ENCODE measurements at regions not wholly inside any gene's neighbourhood (a gene's known extent, or its start where the extent isn't known, plus 50 kb on each side); places are given as distances from the start of the nearest gene placed in this dataset.

DNA sequence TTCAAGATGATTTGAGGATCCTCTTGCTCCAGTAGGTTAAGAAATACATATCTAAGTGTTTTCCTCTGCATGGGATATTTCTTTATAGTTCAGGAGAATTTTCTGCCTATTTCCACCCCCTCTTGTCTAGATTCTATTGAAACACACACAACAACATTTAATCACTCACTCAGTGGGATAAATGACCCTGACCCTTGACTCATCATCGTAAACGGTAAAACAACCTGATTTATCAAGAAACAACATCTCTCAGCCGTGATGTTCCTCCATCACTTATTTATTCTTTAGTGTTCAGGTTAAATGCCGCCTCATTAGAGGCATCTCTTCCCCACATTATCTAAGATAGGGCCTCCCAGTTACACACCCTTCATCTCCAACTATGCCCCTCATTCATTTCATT lies 208.7 kb upstream of the FMN2 start:
- DNase-seq (ENCODE audit: low spot score), result no peak
- ATAC-seq (ENCODE audit: low FRiP score), result no peak
- TF ChIP-seq, protein P1, sequence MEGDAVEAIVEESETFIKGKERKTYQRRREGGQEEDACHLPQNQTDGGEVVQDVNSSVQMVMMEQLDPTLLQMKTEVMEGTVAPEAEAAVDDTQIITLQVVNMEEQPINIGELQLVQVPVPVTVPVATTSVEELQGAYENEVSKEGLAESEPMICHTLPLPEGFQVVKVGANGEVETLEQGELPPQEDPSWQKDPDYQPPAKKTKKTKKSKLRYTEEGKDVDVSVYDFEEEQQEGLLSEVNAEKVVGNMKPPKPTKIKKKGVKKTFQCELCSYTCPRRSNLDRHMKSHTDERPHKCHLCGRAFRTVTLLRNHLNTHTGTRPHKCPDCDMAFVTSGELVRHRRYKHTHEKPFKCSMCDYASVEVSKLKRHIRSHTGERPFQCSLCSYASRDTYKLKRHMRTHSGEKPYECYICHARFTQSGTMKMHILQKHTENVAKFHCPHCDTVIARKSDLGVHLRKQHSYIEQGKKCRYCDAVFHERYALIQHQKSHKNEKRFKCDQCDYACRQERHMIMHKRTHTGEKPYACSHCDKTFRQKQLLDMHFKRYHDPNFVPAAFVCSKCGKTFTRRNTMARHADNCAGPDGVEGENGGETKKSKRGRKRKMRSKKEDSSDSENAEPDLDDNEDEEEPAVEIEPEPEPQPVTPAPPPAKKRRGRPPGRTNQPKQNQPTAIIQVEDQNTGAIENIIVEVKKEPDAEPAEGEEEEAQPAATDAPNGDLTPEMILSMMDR (IDR thresholded peaks at IDR 0.05), result no peak

DNA sequence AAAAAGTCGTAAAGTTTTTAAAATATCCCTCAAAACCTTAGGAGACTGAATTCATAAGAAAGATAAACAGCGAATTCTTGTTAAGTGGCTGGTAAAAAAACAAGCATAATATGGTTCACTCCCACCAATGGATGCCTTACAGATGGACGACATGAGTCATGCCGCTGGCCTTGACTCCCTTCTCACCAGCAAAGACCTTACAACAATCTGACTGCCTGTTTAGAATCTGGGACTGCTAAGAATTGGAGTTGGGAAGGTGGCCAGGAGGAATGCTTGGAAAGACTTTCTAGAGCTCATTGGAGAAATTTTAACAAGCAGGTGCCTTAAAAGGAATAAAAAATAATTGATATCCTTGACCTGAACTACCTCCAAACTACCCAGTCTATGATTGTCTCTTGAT lies 206.9 kb upstream of the FMN2 start:
- TF ChIP-seq, protein P1 (IDR thresholded peaks at IDR 0.05), result no peak
- no peak for DNase-seq (ENCODE audit: low spot score)
- peak; percentile 62 for ATAC-seq (ENCODE audit: low FRiP score)

DNA sequence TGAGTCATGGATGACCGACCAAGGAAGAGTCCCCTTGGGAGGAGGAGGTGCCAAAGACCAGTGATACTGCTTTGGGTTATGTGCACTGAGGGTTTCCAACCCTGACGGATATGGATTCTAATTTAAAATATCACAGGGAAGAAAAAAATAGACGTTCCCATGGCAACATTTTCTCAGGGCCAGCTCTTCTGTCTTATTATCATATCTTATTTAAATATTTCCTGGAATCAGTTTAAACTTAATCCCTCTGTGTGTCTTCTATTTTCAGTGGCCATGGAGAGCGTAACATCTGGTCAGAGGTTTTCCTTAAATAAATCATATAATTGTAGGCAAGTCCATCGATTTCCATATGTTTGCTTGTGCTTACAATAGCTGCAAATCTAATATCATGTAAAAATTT lies 205.4 kb upstream of the FMN2 start:
- TF ChIP-seq, protein P1 (IDR thresholded peaks at IDR 0.05), result no peak
- ATAC-seq (ENCODE audit: low FRiP score), result no peak
- DNase-seq (ENCODE audit: low spot score), result no peak

DNA sequence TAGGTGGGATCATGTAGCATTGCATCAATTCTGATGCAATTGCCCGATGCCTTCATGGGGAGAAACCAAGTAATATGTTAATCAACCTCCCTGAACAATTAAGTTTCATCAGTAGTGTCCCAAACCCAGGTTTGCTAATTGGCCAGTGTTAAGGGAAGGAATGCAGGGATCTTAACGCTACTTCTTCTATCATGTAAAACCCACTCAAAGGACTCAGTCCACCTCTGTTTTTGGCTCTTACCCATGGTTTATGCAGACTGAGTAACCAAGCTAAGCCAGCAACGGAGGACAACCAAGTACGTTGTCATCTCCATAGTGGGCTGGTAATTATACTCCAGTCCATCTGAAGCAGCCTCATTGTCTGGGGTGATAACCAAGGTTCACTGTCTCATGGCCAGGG lies 203.0 kb upstream of the FMN2 start:
- TF ChIP-seq, protein P1 (IDR thresholded peaks at IDR 0.05), result no peak
- ATAC-seq (ENCODE audit: low FRiP score), result no peak
- no peak for DNase-seq (ENCODE audit: low spot score)

DNA sequence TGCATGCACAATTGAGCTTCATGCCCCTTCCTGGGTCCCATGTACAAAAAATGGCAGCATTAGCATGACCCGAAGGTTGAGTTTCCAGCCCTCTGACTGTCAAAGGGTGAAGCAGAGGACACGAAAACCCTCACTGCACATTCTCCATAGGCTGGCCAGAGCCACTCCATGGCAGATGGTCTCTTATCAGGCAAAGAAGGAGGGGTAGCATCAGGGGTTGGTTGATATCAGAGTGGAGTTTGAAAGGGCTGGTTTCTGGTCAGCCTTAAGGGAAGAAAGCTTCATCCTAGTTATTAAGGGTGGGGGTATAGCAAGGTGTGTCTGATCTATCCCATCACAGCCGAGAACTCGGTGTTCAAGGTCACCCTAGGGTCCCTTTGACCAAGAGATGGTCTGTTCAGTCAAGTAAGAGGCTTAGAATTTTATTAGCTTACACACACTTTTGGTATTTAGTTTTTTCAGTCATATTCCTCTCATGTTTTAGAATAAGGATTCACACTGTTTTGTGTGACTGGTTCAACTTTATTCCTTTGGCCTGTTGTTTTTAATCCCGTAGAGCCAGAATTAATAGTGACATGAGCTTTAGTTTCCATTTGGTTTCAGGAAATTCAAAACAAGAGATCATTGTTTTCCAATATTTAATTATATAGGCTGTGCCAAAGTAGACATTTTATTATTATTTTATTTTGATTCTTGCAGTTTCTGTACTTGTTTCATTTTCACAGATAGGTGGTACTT lies 199.9 kb upstream of the FMN2 start:
- TF ChIP-seq, protein P1 (IDR thresholded peaks at IDR 0.05), result no peak
- ATAC-seq (ENCODE audit: low FRiP score) (no peak), DNase-seq (ENCODE audit: low spot score) (no peak)

DNA sequence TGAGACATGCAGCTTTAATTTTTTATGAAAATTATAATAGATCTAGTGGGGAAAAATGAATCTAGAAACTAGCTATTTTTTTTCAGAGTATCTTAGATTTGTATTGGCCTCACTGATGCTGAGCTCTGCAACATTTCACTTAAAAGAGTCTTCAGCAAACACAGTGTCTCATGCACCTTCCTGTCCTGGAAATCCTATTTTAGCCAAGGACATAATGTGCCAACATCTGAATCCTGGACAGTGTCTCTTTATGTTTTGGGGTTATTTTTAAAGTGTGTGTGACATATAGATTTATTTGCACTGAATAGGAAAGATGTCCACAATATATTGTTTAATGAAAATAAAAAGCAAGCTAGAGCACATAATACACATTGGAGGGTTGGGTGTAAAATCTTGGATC lies 199.1 kb upstream of the FMN2 start:
- TF ChIP-seq, protein P1 (IDR thresholded peaks at IDR 0.05), result no peak
- DNase-seq (ENCODE audit: low spot score), result no peak
- ATAC-seq (ENCODE audit: low FRiP score), result no peak

DNA sequence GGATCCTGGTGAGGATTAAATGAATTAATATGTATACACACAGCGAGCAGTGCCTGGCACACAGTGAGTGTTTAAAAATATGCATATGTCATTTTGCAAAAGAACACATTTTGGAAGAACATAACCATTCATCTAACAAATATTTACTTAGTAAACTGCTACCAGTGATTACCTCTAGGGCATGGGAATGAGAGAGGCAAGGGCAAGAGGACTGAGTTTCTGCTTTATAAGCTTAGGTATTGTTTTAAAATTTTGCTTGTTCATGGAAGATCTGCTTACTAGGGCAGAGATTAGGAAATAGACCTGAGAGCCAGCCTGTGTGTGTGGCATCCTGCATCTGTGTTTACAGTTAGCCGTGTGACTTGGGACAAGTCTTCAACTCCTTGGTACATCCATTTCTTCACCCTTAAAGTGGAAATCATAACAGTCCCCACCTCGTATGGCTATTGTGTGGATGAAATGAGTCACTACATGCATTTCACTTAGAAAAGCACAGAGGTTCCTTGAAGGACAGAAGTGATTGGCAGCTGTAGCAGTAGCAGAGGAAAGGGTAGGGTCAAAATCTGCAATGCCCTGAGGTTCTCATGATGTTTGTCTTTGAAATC lies 198.5 kb upstream of the FMN2 start:
- no peak for ATAC-seq (ENCODE audit: low FRiP score)
- no peak for DNase-seq (ENCODE audit: low spot score)
- TF ChIP-seq, protein P1 (IDR thresholded peaks at IDR 0.05), result no peak

All from omental fat pad (tissue), 3 donors.